ENCODE measurements at regions not wholly inside any gene's neighbourhood (a gene's known extent, or its start where the extent isn't known, plus 50 kb on each side); places are given as distances from the start of the nearest gene placed in this dataset.
"Not testable (repeated sequence)": the region's sequence is repeated elsewhere in the genome, so short reads cannot be mapped to it uniquely, and the experiment has no call there.

DNA sequence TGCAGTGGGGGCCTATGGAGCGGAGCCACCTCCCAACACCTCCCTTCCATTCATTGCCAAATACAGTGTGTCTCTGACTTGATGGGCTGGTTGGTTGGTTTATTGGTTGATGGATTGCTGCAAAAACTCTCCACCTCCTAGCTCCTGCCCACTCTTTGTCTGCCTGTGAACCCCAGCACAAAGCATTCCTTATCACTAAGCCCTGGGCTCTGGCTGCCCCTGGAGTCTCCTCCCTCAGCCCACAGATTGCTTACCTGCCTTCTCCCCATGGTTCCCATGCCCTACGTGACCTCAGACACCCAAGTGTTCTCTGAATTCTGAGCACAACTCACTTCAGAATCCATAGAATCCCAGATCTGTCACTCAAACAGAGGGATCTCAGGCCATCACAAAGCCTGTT, 139.1 kb upstream of the TPM1 start:
- DNase-seq: no peak

DNA sequence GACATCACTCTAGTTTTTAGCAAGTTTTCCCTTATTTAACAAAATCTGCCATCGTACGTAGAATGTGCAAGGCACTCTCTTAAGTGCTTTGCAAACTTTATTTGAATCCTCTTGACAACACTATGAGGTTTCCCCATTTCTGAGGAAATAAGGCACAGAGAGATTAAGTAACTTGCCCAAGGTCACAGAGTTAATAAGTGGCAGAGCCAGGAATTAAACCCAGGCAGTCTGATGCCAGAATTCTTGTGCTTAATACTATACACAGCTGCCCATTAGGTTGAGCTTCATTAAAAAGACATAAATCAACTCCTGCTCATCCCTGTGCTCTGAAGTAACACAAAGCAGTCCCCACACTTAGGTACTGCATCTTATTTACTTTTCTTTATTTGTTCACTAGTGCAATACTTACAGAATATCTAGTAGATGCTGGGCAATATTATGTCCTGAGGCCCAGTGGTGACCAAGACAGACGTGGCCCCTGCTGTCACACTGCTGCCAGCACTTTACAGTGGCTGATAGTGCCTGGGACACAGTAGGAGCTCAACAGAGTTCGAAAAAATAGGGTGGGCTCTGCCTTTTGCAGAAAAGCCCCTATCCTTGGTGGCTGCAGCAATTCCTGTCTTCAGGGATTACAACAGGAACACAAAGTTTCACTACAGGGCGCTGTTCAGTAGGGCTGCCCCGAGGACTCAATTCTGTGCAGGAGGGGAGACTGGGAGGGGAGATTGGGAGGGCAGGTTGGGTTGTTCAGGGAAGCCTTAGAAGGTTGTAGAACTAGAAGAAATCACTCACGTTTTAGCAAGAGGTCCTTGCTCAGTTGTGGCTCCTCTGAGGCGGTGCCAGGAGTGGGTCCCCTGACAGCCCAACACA, 138.3 kb upstream of the TPM1 start:
- no peak for DNase-seq

GRCh38 chr15:62906627-62907026, 135.9 kb upstream of the TPM1 start:
- no peak for DNase-seq

- no peak for DNase-seq
Observed at GRCh38 chr15:62907275-62907674, 135.3 kb upstream of the TPM1 start.

DNA sequence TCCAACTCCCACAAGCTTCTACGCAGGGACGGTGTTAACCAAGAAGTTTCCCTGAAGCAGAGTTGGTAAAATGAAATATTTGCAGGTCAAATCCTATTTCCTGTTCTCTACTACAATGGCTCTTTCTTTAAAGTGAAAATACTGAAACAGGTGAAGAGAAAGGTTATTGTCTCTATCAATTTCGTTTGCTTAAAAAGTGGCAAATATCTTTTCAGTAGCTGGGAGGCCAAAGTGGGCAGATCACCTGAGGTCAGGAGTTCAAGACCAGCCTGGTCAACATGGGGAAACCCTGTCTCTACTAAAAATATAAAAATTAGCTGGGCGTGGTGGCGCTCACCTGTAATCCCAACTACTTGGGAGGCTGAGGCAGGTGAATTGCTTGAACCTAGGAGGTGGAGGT, 134.2 kb upstream of the TPM1 start:
- not testable (repeated sequence) for DNase-seq

GRCh38 chr15:62909257-62909656, 133.3 kb upstream of the TPM1 start:
- no peak for DNase-seq

DNA sequence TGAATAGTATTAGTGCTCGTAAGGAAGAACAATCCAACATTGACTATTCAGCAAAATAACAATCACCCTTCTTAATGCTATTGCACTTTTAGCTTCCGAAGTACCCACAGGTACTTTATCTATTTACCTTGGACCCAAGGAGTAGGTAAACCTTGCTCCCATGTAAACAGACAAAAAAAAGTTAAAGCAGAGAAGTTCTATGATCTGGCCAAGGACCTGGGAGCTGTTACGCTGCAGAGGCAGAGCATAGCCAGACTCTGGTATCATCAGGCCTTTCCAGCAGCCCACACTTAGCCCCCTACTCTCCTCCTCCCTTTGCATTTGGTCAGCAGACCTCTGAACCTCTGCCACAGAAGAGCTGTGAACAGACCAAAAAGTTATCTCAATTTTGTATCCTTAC, 130.3 kb upstream of the TPM1 start:
- no peak for DNase-seq

GRCh38 chr15:62912808-62913207, 129.7 kb upstream of the TPM1 start:
- DNase-seq: no peak

GRCh38 chr15:62913246-62913645, 129.3 kb upstream of the TPM1 start:
- no peak for DNase-seq

DNA sequence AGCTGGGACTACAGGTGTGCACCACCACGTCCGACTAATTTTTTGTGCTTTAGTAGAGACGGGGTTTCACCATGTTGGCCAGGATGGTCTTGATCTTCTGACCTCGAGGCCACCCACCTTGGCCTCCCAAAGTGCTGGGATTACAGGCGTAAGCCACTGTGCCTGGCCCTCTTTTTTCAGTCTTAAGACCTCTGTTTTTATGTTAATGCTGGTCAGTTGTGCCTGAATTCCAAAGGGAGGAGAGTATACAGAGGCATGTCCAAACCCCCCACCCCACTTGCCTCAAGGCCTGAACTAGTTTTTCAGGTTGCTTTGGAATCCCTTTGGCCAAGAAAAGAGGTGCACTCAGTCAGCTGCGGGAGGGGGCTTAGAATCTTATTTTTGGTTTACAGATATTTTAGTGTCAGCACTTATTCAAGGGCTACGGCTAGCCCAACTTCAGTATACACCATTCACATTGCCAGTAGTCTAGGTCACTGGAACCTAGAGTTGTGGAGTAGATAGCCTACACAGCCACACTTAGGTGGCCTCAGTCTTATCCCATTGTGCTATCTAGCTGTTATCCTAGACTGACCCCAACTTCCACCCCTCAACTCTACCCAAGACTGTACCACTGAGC, 128.0 kb upstream of the TPM1 start:
- no peak for DNase-seq

DNA sequence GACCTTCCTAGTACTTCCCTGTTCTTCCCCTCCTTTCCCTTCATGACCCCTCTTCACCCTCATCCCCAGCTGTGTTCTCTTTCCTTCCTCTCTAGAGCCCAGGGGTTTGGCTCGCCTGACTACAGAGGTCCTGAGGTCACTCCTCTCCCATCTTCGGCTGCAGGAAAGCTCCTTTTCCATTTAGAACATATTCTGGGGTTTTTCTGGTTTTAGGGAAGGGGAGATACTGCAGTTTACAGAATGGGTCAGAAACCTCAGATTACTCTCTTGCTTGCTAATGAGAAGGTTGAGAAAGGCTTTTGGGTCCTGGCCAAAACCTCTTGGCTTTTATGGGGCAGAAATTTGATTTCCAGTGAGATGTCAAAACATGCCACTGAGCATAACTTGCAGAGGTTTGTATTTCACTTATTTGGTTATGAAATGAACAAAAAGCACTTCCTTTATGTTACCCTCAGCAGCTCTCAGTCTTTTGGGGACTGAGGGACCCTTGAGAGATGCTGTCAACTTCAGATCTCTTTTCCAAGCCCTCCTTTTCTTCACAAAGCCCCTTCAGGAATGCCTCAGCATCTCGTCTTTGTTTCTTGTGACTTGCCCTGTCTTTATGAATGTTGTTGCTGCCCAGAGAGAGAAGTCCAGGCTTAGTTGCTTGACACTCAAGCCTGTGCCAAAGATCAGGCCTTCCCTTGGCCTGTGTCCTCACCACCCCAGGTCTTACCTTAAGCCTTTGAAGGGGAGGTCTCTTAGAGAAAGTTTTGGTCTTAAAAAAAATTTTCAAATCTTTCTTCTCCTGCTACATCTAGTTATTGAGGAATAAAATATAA, 121.7 kb upstream of the TPM1 start:
- DNase-seq: no peak

- DNase-seq: no peak
Observed at GRCh38 chr15:62922514-62922913, 120.0 kb upstream of the TPM1 start.

GRCh38 chr15:62925875-62926274, 116.7 kb upstream of the TPM1 start:
- no peak for DNase-seq

GRCh38 chr15:62927196-62927595, 115.4 kb upstream of the TPM1 start:
- DNase-seq: no peak

- no peak for DNase-seq
Observed at GRCh38 chr15:62927836-62928235, 114.7 kb upstream of the TPM1 start.

GRCh38 chr15:62928242-62928999, 114.1 kb upstream of the TPM1 start:
- no peak for DNase-seq

DNA sequence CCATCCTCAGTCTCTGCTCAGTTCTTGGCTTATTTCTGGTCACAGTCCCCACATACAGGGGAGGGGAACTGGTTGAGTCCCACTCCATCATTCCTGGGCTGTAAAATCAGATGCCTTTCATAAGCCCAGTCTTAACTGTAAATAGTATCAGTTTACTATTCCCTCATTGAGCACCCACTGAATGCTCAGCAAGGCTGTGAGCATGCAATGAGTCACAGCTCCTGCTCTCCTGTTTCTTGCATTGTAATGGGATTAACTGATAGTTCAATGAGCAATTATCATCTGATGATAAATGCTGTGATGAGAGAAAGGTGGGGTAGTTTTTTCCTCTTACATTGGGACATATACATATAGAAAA, 113.6 kb upstream of the TPM1 start:
- DNase-seq: no peak

DNA sequence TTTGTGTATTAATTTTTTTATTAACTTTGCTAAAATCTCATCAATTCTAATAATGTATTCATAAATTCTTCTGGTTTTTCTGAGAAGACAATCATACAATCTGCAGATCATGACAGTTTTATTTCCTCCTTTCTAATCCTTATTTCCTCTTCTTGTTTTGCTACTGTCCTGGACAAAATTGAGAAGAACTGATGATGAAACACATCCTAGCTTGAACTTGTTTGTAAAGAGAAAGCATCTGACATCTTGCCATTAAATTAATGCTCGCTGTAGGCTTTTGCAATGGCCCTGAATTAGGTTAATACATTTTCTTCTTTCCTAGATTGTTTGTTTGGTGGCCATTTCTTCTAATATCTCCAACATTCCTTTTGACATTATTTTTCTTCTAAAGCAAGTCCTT, 110.9 kb upstream of the TPM1 start:
- DNase-seq: no peak

GRCh38 chr15:62932436-62932835, 110.1 kb upstream of the TPM1 start:
- DNase-seq: no peak

GRCh38 chr15:62933386-62933785, 109.2 kb upstream of the TPM1 start:
- no peak for DNase-seq

- no peak for DNase-seq
Observed at GRCh38 chr15:62934236-62934971, 108.1 kb upstream of the TPM1 start.
